Dedifferentiated amniotic fluid mesenchymal stem cell (primary cell): ENCODE measurements at regions not wholly inside any gene's neighbourhood (a gene's known extent, or its start where the extent isn't known, plus 50 kb on each side); places are given as distances from the start of the nearest gene placed in this dataset.
A peak's percentile ranks its signal among the peaks of the same experiment; 100 is the strongest.

ENCODE experiments used
- DNase-seq: peaks from one replicate; pipeline ENCODE4 v3.0.0-alpha.2; 2016; ENCODE audit errors: extremely low spot score

DNA sequence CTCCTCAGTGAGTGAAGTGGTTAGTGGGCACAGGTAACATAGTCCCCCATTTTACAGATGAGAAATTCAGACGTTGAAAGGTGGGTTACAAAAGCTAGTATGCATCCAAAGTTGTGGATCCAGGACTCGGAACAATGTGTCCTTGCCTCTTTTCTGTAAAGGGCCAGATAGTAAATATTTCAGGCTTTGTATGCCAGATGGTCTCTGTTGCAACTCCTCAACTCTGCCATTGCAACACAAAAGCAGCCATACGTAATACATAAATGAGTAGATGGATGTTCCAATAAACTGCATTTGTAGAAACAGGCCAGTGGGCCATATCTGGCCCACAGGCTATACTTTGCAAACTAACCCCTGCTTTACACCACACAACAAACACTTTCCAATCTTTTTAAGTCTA, 166.6 kb upstream of the PKDCC start:
- no peak for DNase-seq

GRCh38 chr2:41884718-41885117, 163.1 kb upstream of the PKDCC start:
- DNase-seq, result no peak

DNA sequence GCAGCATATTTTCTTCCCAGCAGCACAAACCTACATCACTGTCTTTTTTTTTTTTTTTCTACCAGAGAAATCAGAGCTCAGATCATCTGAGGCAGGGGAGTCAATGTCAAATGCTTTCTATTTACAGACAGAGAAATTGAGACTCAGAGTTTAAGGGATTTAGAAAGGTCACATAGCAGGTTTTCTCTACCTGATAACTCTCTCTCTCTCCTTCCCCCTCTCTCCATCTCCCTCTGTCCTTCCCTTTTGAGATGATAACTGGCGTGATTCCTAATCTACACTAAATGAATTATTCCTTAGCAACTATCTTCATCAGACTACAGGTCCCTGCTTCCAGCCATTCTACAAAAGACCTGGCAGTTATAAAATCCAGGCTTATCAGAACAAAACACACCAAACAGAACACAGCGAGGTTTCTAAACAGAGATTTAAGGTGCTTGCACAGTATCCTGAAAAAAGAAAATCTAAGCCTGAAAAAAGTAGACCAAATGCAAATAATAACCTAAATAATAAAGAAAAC, 161.6 kb upstream of the PKDCC start:
- DNase-seq, result no peak

DNA sequence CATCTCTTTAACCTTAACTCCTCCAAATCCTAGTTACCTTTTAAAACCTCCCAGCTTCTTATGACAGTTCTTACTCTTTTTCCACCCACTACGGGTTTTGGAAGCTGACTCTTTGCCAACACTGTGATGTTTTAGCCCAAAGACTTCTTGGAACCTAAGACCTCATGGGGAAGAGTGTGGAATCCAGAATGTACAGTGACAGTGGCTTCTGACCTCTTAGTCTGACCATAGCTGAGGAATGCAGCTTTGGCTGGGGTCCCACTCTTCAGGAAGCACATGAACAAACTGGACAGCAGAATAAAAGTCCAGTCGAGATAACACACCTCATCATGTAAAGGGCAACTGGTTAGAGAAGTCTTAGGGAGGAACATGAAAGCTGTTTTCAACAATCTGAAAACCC, 161.1 kb upstream of the PKDCC start:
- DNase-seq, result no peak

DNA sequence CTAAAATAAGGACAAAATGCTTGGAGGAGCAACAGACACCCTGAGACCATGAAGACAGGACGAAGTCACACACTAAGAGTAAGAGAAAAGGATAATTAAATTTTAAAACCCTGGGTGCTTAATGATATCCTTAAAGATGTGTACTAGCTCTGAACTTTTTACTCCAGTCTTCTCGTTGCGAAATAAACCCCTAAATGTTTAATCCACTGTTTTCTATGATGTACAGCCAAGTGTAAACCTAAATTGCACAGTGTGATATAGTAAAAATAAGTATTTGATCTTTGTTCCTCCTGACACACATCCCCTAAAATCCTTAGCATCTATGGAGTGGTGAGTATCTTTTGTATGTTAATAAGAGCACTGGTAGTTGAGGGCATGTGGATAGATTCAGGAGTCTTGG, 157.5 kb upstream of the PKDCC start:
- DNase-seq, result no peak

DNA sequence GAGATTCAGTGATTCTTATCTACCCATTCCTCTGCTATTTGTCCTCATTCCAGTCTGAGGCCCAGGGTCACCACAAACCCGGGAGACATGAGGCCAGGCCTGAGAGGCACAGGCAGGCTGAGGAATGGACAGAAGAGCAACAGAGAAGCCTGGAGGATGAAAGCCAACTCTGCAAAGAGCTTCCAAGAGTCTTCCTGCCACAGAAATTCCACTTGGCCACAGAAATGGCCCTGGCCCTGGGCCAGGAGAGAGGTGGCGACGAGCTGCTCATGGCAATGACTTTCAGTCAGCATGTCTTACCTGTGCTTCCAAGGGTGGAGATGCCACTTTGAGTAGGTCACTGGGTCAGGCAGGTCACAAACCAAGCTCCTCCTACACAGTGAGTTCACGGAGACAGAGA, 155.3 kb upstream of the PKDCC start:
- DNase-seq, result no peak

GRCh38 chr2:41894563-41895333, 153.1 kb upstream of the PKDCC start:
- DNase-seq, result no peak

GRCh38 chr2:41895334-41895664, 152.5 kb upstream of the PKDCC start:
- DNase-seq, result no peak

DNA sequence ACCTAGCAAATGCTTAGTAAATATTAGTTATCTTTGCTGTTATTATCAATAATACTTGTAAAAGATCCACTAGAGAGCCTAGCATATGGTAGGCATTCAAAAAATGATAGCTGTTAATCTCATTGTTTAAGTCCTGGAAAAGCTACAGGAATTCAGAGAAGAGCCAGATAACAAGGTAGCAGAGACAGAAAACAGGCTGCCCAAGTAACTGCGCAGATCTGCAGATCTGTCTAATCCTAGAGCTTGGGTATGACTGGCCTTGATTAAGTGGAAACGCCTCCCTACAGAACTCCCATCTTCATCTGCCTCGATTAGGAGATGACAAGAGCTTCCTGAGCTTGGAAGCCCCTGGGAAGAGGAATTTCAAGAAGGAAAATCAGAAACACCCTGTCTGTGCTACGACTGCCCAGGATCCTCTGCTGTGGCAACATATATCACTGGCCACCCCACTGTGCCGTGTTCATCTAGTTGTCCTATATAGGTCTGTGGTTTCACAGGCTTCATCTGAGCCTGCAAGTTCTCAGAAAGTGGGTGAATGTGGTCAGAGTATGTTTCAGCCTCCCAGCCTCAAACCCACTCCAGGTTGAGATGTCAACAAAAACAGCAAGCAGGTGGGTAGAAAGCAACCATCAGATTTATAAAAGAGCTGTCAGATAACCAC, 151.5 kb upstream of the PKDCC start:
- no peak for DNase-seq

- DNase-seq, result no peak
These were observed 148.6 kb upstream of the PKDCC start for GRCh38 chr2:41899189-41899588.

- no peak for DNase-seq
These were observed 147.7 kb upstream of the PKDCC start for GRCh38 chr2:41900101-41900577.

DNA sequence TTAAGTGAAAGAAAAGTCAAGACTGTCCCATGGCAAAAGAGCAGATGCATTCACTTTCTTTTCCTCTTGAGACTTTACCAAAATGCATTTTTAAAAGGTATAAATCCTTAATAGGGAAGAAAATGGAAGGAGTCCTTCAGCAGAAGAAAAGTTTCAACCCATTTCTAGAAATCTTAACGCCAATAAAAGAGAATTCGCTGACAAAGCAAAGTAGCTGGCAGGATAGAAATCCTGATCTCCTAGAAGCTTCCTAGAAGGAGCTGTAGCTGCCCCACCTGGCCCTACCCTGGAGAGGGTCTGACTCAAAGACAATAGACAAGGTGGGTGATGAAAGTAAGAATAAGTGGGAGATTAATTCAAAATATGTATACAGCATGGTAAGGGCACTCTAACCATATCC, 144.9 kb upstream of the PKDCC start:
- DNase-seq, result no peak

DNA sequence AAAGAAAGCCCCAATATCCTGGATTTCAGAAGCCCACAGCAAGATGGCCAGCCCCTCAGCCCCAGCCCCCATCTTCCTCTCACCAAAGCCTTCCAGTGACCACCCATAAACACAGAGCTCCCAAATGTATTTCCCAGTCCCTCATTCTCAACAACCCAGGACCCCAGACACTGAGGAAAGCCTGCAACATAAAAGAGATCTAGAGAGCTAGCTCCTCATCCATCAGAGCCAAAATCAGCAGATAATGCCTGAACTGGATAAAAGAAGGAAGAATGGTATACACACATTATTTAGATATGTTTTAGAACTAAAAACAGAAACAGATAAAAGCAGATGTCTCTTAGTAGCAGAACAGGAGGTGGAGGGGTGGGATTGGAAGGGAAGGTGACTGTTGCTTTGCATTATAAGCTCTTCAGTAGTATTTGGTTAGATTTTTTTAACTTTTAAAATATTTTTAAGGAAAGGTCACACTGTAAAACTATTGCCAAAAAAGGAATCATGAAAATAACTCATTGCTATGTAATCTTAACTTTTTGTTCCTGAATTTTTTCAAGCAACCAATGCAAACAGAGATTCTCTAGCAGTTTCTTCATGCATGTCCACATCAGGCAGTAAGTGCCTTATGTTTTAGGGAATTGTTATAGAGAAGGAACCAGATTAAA, 144.2 kb upstream of the PKDCC start:
- no peak for DNase-seq

DNA sequence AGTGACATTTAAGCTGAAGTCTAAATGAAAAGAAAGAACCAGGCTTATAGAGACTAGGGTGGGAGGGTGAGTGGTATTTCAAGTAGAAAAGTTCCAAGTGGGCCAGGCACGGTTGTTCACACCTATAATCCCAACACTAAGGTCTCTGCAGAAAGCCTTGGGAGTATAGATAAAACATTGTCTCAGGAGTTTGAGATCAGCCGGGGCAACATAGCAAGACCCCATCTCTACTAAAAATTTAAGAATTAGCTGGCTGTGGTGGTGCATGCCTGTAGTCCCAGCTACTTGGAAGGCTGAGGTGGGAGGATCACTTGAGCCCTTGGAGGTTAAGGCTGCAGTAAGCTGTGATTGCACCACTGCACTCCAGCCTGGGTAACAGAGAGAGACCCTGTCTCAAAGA, 143.4 kb upstream of the PKDCC start:
- DNase-seq, result no peak

DNA sequence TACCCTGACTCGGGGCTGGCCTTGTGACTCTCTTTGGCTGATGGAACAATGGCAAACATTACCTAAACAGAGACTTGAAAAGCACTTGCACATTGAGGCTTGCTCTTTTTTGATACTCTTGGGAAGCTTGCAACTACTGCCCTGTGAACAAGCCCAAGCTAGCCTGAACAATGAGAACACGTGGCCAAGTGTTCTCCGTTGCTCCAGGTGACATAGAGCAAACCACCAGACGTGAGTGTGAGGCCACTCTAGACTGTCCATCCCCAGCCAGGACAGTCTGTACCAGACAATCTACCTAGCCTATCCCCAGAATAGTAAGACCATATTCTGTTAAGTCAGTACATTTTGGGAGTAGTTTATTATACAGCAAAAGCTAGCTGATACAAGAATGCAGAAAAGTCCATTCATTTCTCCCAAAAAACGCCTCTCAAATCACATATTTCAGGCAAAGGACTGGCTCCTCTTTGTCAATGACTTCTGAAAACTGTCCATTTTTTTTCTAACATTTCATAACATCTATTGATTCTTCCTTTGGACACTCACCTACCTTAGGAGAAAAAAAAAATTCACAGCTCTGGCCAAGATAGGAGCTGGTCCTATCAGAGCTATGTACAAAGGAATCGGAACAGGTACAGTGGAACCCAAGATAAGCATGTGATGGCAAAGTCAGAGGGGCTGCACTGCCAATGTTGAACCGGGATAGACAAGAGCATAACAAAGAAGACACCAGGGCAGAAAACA, 142.1 kb upstream of the PKDCC start:
- no peak for DNase-seq

- DNase-seq, result peak; percentile 29
These were observed 141.5 kb upstream of the PKDCC start for GRCh38 chr2:41906338-41906725.

- no peak for DNase-seq
These were observed 140.7 kb upstream of the PKDCC start for GRCh38 chr2:41907141-41907540.

- no peak for DNase-seq
These were observed 140.0 kb upstream of the PKDCC start for GRCh38 chr2:41907771-41908207.

GRCh38 chr2:41908349-41908748, 139.5 kb upstream of the PKDCC start:
- no peak for DNase-seq

DNA sequence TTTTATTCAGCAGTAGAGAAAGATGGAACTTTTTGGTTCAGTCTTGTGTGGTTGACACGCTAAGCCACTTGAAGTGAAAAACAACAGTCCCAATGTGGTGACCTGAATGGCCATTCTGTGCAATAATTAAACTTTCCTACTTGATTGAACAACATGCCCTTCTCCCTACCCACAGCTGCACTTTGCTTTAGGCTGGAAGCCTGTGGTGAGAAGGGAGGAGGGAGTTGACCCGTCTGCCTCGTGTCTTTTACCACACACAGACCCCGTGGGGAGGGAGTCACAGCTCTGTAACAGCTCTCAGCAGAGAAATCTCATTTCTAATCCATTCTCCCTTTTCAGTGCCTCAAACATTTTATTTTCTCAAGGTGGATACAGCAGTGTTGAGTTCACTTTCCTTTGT, 138.2 kb upstream of the PKDCC start:
- no peak for DNase-seq

DNA sequence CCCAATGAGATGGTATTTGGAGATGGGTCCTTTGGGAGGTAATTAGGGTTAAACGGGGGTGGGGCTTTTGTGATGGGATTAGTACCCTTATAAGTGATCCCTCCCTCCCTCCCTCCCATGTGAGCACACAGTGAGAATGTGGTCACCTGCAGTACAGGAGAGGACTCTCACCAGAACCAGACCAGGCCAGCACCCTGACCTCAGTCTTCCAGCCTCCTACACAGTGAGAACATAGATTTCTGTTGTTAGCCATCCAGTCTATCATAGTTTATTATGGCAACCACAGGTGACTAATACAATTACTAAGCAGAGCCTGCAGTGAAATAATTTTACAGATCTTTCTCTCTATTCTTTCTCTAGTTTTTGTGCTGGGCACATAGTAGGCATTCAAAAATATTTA, 137.7 kb upstream of the PKDCC start:
- DNase-seq, result no peak

GRCh38 chr2:41911033-41911432, 136.8 kb upstream of the PKDCC start:
- DNase-seq, result no peak
